IMR-90 (cell line): ENCODE measurements at regions not wholly inside any gene's neighbourhood (a gene's known extent, or its start where the extent isn't known, plus 50 kb on each side); places are given as distances from the start of the nearest gene placed in this dataset.

Experiments used
- ATAC-seq: fragments of 200-7000 bp; cut with Tn5 transposase; 2 replicates; pipeline ENCODE4 v1.9.1; 2020; ENCODE audit warnings: low read depth, mild to moderate bottlenecking, moderate library complexity
- BruUV-seq: library from RNA; stranded (reverse); fragments of 400-500 nt; replicated peaks from 2 replicates; lab custom pipeline; 2021; lab: Mats Ljungman, UMichigan
- CTCF ChIA-PET: fragments of 300-600 bp; formaldehyde crosslinking; extraction: SDS; loops from one replicate; lab custom pipeline; 2021; ENCODE audit warnings: antibody characterized with exemption; lab: Yijun Ruan, JAX
- POLR2A ChIA-PET: fragments of 300-600 bp; sonication (Branson Sonifier 250); formaldehyde crosslinking; loops from one replicate; lab custom pipeline; 2022; ENCODE audit warnings: antibody characterized with exemption; ENCODE audit not compliant: unreplicated experiment; lab: Charles Lee
- DNase-seq: peaks from one replicate; pipeline ENCODE4 v3.0.0; 2013
- H2AFZ ChIP-seq: replicated peaks from 2 replicates; pipeline ENCODE3; 2013; ENCODE audit warnings: low read length, mild to moderate bottlenecking; ENCODE audit not compliant: poor library complexity
- H2AK5ac ChIP-seq: 2 replicates; pipeline ENCODE4 v1.6.1; 2013; ENCODE audit warnings: low read depth, low read length, inconsistent platforms
- H2AK9ac ChIP-seq: replicated peaks from 2 replicates; pipeline ENCODE3; 2013; ENCODE audit warnings: mild to moderate bottlenecking, low read depth, low read length, moderate library complexity; ENCODE audit not compliant: poor library complexity
- H2BK120ac ChIP-seq: 2 replicates; pipeline ENCODE4 v1.6.1; 2013; ENCODE audit warnings: low read depth, low read length, inconsistent platforms
- H2BK15ac ChIP-seq: 3 replicates; pipeline ENCODE4 v1.6.1; 2013; ENCODE audit warnings: low read depth, low read length, inconsistent platforms
- H2BK20ac ChIP-seq: 2 replicates; pipeline ENCODE4 v1.6.1; 2013; ENCODE audit warnings: low read depth, mild to moderate bottlenecking, inconsistent platforms, low read length, moderate library complexity
- H2BK5ac ChIP-seq: 2 replicates; pipeline ENCODE4 v1.6.1; 2013; ENCODE audit warnings: mild to moderate bottlenecking, low read depth, low read length, inconsistent platforms; ENCODE audit not compliant: poor library complexity, severe bottlenecking
- H3K14ac ChIP-seq: replicated peaks from 2 replicates; pipeline ENCODE4 v1.6.1; 2013; ENCODE audit warnings: low read depth, low read length, inconsistent platforms
- H3K18ac ChIP-seq: 2 replicates; pipeline ENCODE4 v1.6.1; 2013; ENCODE audit warnings: low read depth, low read length, control low read depth
- H3K23ac ChIP-seq: 2 replicates; pipeline ENCODE4 v1.6.1; 2013; ENCODE audit warnings: low read depth, low read length, inconsistent platforms
- H3K27ac ChIP-seq: 2 replicates; pipeline ENCODE4 v1.5.1; 2013; ENCODE audit warnings: mild to moderate bottlenecking, control low read depth, low read length; ENCODE audit not compliant: insufficient read depth
- H3K27me3 ChIP-seq: 2 replicates; pipeline ENCODE4 v1.6.1; 2013; ENCODE audit warnings: low read length; ENCODE audit not compliant: control insufficient read depth, insufficient read depth
- H3K36me3 ChIP-seq: 2 replicates; pipeline ENCODE4 v1.6.1; 2013; ENCODE audit warnings: low read length, mixed read lengths; ENCODE audit not compliant: control insufficient read depth, insufficient read depth
- H3K4ac ChIP-seq: 2 replicates; pipeline ENCODE4 v1.6.1; 2013; ENCODE audit warnings: low read depth, low read length, inconsistent platforms
- H3K4me1 ChIP-seq: 2 replicates; pipeline ENCODE4 v1.6.1; 2013; ENCODE audit warnings: low read length, mixed read lengths; ENCODE audit not compliant: control insufficient read depth, insufficient read depth
- H3K4me2 ChIP-seq: 2 replicates; pipeline ENCODE4 v1.6.1; 2013; ENCODE audit warnings: low read depth, mild to moderate bottlenecking, control low read depth, low read length, moderate library complexity
- H3K4me3 ChIP-seq: 2 replicates; pipeline ENCODE4 v1.5.1; 2013; ENCODE audit warnings: low read depth, mild to moderate bottlenecking, control low read depth, low read length, moderate library complexity; ENCODE audit not compliant: insufficient read depth
- H3K56ac ChIP-seq: 2 replicates; pipeline ENCODE4 v1.6.1; 2013; ENCODE audit warnings: low read length, inconsistent platforms; ENCODE audit not compliant: insufficient read depth; ENCODE audit errors: extremely low read depth
- H3K79me1 ChIP-seq, 2 experiments: 2 replicates each; pipeline ENCODE4 v1.6.1; 2013; ENCODE audit warnings: low read length in 2 of 2, inconsistent platforms in 1 of 2, low read depth in 1 of 2
- H3K9ac ChIP-seq: 2 replicates; pipeline ENCODE4 v1.6.1; 2013; ENCODE audit warnings: low read depth, low read length, control low read depth
- H3K9me1 ChIP-seq: 2 replicates; pipeline ENCODE4 v1.6.1; 2013; ENCODE audit warnings: low read length, inconsistent platforms; ENCODE audit not compliant: insufficient read depth
- H3K9me3 ChIP-seq: 2 replicates; pipeline ENCODE4 v1.6.1; 2013; ENCODE audit warnings: low read length; ENCODE audit not compliant: control insufficient read depth, insufficient read depth
- H4K20me1 ChIP-seq: 2 replicates; pipeline ENCODE4 v1.6.1; 2013; ENCODE audit warnings: low read length, inconsistent platforms; ENCODE audit not compliant: insufficient read depth
- H4K5ac ChIP-seq: 2 replicates; pipeline ENCODE4 v1.6.1; 2013; ENCODE audit warnings: mild to moderate bottlenecking, low read depth, low read length, control low read depth
- H4K8ac ChIP-seq, 2 experiments: 2 replicates each; pipeline ENCODE4 v1.6.1; 2013; ENCODE audit warnings: low read depth in 2 of 2, low read length in 2 of 2, control low read depth in 1 of 2, inconsistent platforms in 1 of 2
- H4K91ac ChIP-seq: 2 replicates; pipeline ENCODE4 v1.6.1; 2013; ENCODE audit warnings: low read depth, low read length, inconsistent platforms; ENCODE audit not compliant: insufficient read depth
- BHLHE40 ChIP-seq: fragments of 150-350 bp; IDR thresholded peaks from 2 replicates; pipeline ENCODE4 v1.6.1; 2016; ENCODE audit warnings: mild to moderate bottlenecking, low read depth, low read length
- CEBPB ChIP-seq: IDR thresholded peaks from 2 replicates; pipeline ENCODE4 v1.6.1; 2012; ENCODE audit warnings: low read depth, low read length, improper control_type of control experiment
- CHD1 ChIP-seq: IDR thresholded peaks from 2 replicates; pipeline ENCODE4 v1.6.1; 2012; ENCODE audit warnings: low read depth, low read length, improper control_type of control experiment
- FOS ChIP-seq: fragments of 150-350 bp; IDR thresholded peaks from 2 replicates; pipeline ENCODE4 v1.6.1; 2016; ENCODE audit warnings: low read depth, low read length
- MAFK ChIP-seq: IDR thresholded peaks from 2 replicates; pipeline ENCODE4 v1.6.1; 2012; ENCODE audit warnings: low read depth, low read length, improper control_type of control experiment
- MAZ ChIP-seq: IDR thresholded peaks from 2 replicates; pipeline ENCODE4 v1.6.1; 2012; ENCODE audit warnings: low read depth, mild to moderate bottlenecking, low read length, improper control_type of control experiment, moderate library complexity, borderline replicate concordance
- MXI1 ChIP-seq: IDR thresholded peaks from 2 replicates; pipeline ENCODE4 v1.6.1; 2012; ENCODE audit warnings: low read depth, mild to moderate bottlenecking, low read length, moderate library complexity, borderline replicate concordance
- NFE2L2 ChIP-seq: fragments of 150-350 bp; IDR thresholded peaks from 2 replicates; pipeline ENCODE4 v1.6.1; 2016; ENCODE audit warnings: low read depth, mild to moderate bottlenecking, low read length
- POLR2A ChIP-seq: IDR thresholded peaks from 2 replicates; pipeline ENCODE4 v1.6.1; 2012; ENCODE audit warnings: mild to moderate bottlenecking, low read depth, low read length
- RAD21 ChIP-seq: IDR thresholded peaks from 2 replicates; pipeline ENCODE4 v1.6.1; 2012; ENCODE audit warnings: low read length, improper control_type of control experiment
- RCOR1 ChIP-seq: IDR thresholded peaks from 2 replicates; pipeline ENCODE4 v1.6.1; 2012; ENCODE audit warnings: mild to moderate bottlenecking, low read length, improper control_type of control experiment; ENCODE audit not compliant: insufficient replicate concordance
- RFX5 ChIP-seq: IDR thresholded peaks from 2 replicates; pipeline ENCODE4 v1.8.0; 2012; ENCODE audit warnings: low read depth, mild to moderate bottlenecking, low read length, moderate library complexity
- SMC3 ChIP-seq: fragments of 150-350 bp; IDR thresholded peaks from 2 replicates; pipeline ENCODE4 v1.6.1; 2016; ENCODE audit warnings: low read depth, mild to moderate bottlenecking, antibody characterized with exemption, low read length, moderate library complexity
- WGBS, 2 experiments: methylation state at CpG; one replicate each; pipeline versions ENCODE4 v1.1.5 to v1.1.7; 2013; ENCODE audit warnings: missing lambda C conversion rate in 2 of 2; ENCODE audit not compliant: insufficient read length in 1 of 2; ENCODE audit errors: extremely low coverage in 2 of 2; 5-methylcytosine and 5-hydroxymethylcytosine counted together
- dilution Hi-C: fragments of 300-500 bp; cut with HindIII; formaldehyde crosslinking; loops from one replicate; pipeline ENCODE4 v1.14.3; 2018; ENCODE audit warnings: low sequenced_read_pairs; ENCODE audit not compliant: unreplicated experiment
- in situ Hi-C: fragments of 300-500 bp; cut with MboI; formaldehyde crosslinking; loops from 3 replicates; pipeline ENCODE4 v1.14.3; 2019; ENCODE audit warnings: low sequenced_read_pairs, inconsistent platforms, mixed read lengths
- intact Hi-C: fragments of 100-400 bp; cut with micrococcal nuclease; formaldehyde crosslinking; loops from 2 replicates; pipeline ENCODE4 v1.10.0; 2022
- TF ChIP-seq, protein P1 (sequence below): fragments of 150-350 bp; IDR thresholded peaks from 2 replicates; pipeline ENCODE4 v1.6.1; 2017; ENCODE audit warnings: mild to moderate bottlenecking, antibody characterized with exemption, low read length, low read depth
- TF ChIP-seq, protein P2 (sequence below): fragments of 150-350 bp; IDR thresholded peaks from 2 replicates; pipeline ENCODE4 v1.6.1; 2016; ENCODE audit warnings: low read depth, mild to moderate bottlenecking, low read length, moderate library complexity, borderline replicate concordance
- TF ChIP-seq, protein P3 (sequence below): conservative IDR thresholded peaks from 2 replicates; pipeline ENCODE4 v1.5.1; 2012; ENCODE audit warnings: mild to moderate bottlenecking, low read depth, low read length, improper control_type of control experiment

DNA sequence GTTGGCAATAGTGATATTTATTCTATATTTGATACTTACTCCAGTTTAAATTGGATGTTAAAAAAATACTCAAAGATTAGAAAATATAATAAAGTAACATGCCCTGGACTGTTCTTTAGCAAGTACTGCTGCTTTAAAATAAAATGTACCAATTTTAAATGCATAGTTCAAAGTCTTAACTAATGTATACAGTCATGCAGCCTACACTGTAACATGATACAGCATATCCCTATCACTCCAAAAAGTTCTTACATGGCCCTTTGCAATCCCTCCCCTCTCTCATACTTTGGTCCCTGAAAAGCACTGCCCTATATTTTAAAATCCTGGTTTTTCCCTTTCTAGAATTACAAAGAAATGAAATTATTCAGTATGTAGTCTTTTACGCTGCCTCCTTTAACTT, 726.6 kb downstream of the LTN1 start:
- Histone ChIP-seq H2BK20ac (no peak overlapping the region), H3K4ac (no peak overlapping the region), H2BK15ac (no peak overlapping the region), H2BK120ac (no peak overlapping the region), H3K9me3 (no peaks in the 10 kb centered on the region), H2AK9ac (no peak overlapping the region), H3K27me3 (no peaks in the 10 kb centered on the region), H3K56ac (no peak overlapping the region), H3K4me1 (no peaks in the 10 kb centered on the region), H2AFZ (no peak overlapping the region), H3K4me3 (no peak overlapping the region), H4K20me1 (no peaks in the 10 kb centered on the region), H4K8ac (no peak overlapping the region), H4K5ac (no peak overlapping the region), H3K4me2 (no peak overlapping the region), H3K36me3 (no peaks in the 10 kb centered on the region), H3K18ac (no peak overlapping the region; the same call in 1 of the 2 replicates), H3K9ac (no peak overlapping the region), H3K79me1 (no peaks in the 10 kb centered on the region), H3K14ac (no peak overlapping the region), H3K27ac (no peak overlapping the region; the same call in 1 of the 2 replicates), H2AK5ac (no peak overlapping the region), H3K23ac (no peak overlapping the region), H4K91ac (no peak overlapping the region), H3K9me1 (no peaks in the 10 kb centered on the region), H2BK5ac (peak overlapping the region; percentile 78)
- peak; percentile 48 for DNase-seq
- in situ Hi-C loops: no loop called here
- peak; percentile 40; the same call in 1 of the 2 replicates for ATAC-seq
- POLR2A ChIA-PET: no interaction called here
- WGBS, 2 experiments: no CpG with 5 or more reads among the region's 1 CpG
- CTCF ChIA-PET: no interaction called here
- no peak for TF ChIP-seq MXI1
- TF ChIP-seq RAD21: no peak
- no peak for TF ChIP-seq CHD1
- TF ChIP-seq SMC3: no peak
- TF ChIP-seq, protein P1, sequence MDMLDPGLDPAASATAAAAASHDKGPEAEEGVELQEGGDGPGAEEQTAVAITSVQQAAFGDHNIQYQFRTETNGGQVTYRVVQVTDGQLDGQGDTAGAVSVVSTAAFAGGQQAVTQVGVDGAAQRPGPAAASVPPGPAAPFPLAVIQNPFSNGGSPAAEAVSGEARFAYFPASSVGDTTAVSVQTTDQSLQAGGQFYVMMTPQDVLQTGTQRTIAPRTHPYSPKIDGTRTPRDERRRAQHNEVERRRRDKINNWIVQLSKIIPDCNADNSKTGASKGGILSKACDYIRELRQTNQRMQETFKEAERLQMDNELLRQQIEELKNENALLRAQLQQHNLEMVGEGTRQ: no peak
- no peak for TF ChIP-seq POLR2A
- no peak for TF ChIP-seq FOS
- no peak for TF ChIP-seq MAZ
- no peak for TF ChIP-seq CEBPB
- no peak for TF ChIP-seq NFE2L2
- no peak for TF ChIP-seq RCOR1
- TF ChIP-seq BHLHE40: no peak
- TF ChIP-seq, protein P2, sequence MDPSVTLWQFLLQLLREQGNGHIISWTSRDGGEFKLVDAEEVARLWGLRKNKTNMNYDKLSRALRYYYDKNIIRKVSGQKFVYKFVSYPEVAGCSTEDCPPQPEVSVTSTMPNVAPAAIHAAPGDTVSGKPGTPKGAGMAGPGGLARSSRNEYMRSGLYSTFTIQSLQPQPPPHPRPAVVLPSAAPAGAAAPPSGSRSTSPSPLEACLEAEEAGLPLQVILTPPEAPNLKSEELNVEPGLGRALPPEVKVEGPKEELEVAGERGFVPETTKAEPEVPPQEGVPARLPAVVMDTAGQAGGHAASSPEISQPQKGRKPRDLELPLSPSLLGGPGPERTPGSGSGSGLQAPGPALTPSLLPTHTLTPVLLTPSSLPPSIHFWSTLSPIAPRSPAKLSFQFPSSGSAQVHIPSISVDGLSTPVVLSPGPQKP: no peak
- no peak for TF ChIP-seq MAFK
- TF ChIP-seq RFX5: no peak
- TF ChIP-seq, protein P3, sequence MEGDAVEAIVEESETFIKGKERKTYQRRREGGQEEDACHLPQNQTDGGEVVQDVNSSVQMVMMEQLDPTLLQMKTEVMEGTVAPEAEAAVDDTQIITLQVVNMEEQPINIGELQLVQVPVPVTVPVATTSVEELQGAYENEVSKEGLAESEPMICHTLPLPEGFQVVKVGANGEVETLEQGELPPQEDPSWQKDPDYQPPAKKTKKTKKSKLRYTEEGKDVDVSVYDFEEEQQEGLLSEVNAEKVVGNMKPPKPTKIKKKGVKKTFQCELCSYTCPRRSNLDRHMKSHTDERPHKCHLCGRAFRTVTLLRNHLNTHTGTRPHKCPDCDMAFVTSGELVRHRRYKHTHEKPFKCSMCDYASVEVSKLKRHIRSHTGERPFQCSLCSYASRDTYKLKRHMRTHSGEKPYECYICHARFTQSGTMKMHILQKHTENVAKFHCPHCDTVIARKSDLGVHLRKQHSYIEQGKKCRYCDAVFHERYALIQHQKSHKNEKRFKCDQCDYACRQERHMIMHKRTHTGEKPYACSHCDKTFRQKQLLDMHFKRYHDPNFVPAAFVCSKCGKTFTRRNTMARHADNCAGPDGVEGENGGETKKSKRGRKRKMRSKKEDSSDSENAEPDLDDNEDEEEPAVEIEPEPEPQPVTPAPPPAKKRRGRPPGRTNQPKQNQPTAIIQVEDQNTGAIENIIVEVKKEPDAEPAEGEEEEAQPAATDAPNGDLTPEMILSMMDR: no peak
- dilution Hi-C loops: no loop called here
- no TSS peak for BruUV-seq
- intact Hi-C loops: loop anchor here (10.0 kb wide), 1 partner anchor 61 kb away; no protein-coding TSS in a partner anchor
